Spleen (tissue), 11 donors: ENCODE measurements at regions not wholly inside any gene's neighbourhood (a gene's known extent, or its start where the extent isn't known, plus 50 kb on each side); places are given as distances from the start of the nearest gene placed in this dataset.

Experiments used
- DNase-seq: peaks from one replicate; pipeline ENCODE4 v3.0.0-alpha.2; 2020
- H3K27ac ChIP-seq, 8 donors: fragments of 200-600 bp; sonication (generic) in 7 of 8; 1 replicate in 4 of 8; 2 replicates in 4 of 8; pipeline versions ENCODE4 v1.5.0 to v1.8.0; 2016 to 2021; ENCODE audit warnings: inconsistent platforms in 4 of 8, mild to moderate bottlenecking in 4 of 8, moderate library complexity in 1 of 8
- H3K27me3 ChIP-seq, 7 donors: fragments of 200-600 bp; sonication (generic) in 6 of 7; replicated peaks in 1 of 7; 1 replicate in 4 of 7; 2 replicates in 3 of 7; pipeline versions ENCODE4 v1.5.0 to v1.8.0; 2016 to 2021; ENCODE audit warnings: inconsistent platforms in 3 of 7, mild to moderate bottlenecking in 1 of 7
- H3K36me3 ChIP-seq, 6 donors: fragments of 200-600 bp; sonication (generic) in 5 of 6; 1 replicate in 4 of 6; 2 replicates in 2 of 6; pipeline versions ENCODE4 v1.5.0 to v1.8.0; 2016 to 2021; ENCODE audit warnings: inconsistent platforms in 2 of 6
- H3K4me1 ChIP-seq, 6 donors: fragments of 200-600 bp; sonication (generic) in 5 of 6; 1 replicate in 3 of 6; 2 replicates in 3 of 6; pipeline versions ENCODE4 v1.5.0 to v1.8.0; 2016 to 2021; ENCODE audit warnings: inconsistent platforms in 3 of 6
- H3K4me3 ChIP-seq, 8 donors: fragments of 200-600 bp; sonication (generic) in 7 of 8; 1 replicate in 4 of 8; 2 replicates in 4 of 8; pipeline versions ENCODE4 v1.5.0 to v1.8.0; 2016 to 2021; ENCODE audit warnings: inconsistent platforms in 4 of 8, mild to moderate bottlenecking in 4 of 8, moderate library complexity in 2 of 8
- H3K9me3 ChIP-seq, 8 donors: fragments of 200-600 bp; sonication (generic) in 7 of 8; 1 replicate in 4 of 8; 2 replicates in 4 of 8; pipeline versions ENCODE4 v1.5.0 to v1.8.0; 2016 to 2021; ENCODE audit warnings: inconsistent platforms in 4 of 8
- CTCF ChIP-seq, 11 experiments: fragments of 200-600 bp in 7 of 11; fragments of 450-650 bp in 4 of 11; sonication (generic) in 4 of 11; IDR thresholded peaks in 8 of 11; conservative IDR thresholded peaks in 3 of 11; 1 replicate in 7 of 11; 2 replicates in 4 of 11; pipeline versions ENCODE4 v1.4.0 to v1.8.0; 2016 to 2021; ENCODE audit warnings: antibody characterized with exemption in 11 of 11, inconsistent platforms in 4 of 11, mild to moderate bottlenecking in 1 of 11
- POLR2A ChIP-seq, 3 donors: fragments of 450-650 bp; IDR thresholded peaks; one replicate each; pipeline ENCODE4 v1.5.1; 2017; ENCODE audit warnings: antibody characterized with exemption in 3 of 3, mild to moderate bottlenecking in 1 of 3
- POLR2AphosphoS5 ChIP-seq, 3 donors: sonication (generic); formaldehyde crosslinking; IDR thresholded peaks; one replicate each; pipeline ENCODE4 v1.5.1; 2017; ENCODE audit warnings: antibody characterized with exemption in 3 of 3
- WGBS, 5 donors: extraction: QIAGEN DNeasy Blood & Tissue Kit in 3 of 5; methylation state at CpG; one replicate each; pipeline versions ENCODE4 v1.1.5 to v1.1.7; 2013 to 2018; 5-methylcytosine and 5-hydroxymethylcytosine counted together
- intact Hi-C: fragments of 100-400 bp; cut with DNase I; formaldehyde crosslinking; loops from one replicate; pipeline ENCODE4 v1.15.0; 2023; ENCODE audit warnings: low total_unique reads
- donor health status: healthy with polysubstance abuse.
- donor health status: DM: no; HTN: no; CAD: no; lungs with moderate emphysema.
- donor health status: DM: no; HTN: no; CAD: no.
- donor health status: Bipolar disorder and iron deficiency.
- donor health status: healthy.
- donor health status: DM: no; HTN: no; CAD: no.
- donor health status: DM: yes; HTN: yes; CAD: no.

- no peak for TF ChIP-seq CTCF (IDR thresholded peaks at IDR 0.05 in 8 of 11, conservative IDR thresholded peaks at IDR 0.05 in 3 of 11)
- no peak overlapping the region for H3K27ac ChIP-seq
- no peaks in the 10 kb centered on the region for H3K27me3 ChIP-seq
- H3K4me3 ChIP-seq = no peak overlapping the region
- 91 to 100% (median 93%) methylated on average over 1 of the region's 1 CpG for WGBS, 5 donors
- no peak for DNase-seq
- H3K4me1 ChIP-seq = no peaks in the 10 kb centered on the region
- H3K9me3 ChIP-seq = peaks cover 0 to 8% (median 0%) of the 10 kb centered on the region in 8 donors
- intact Hi-C loops = no loop called here
- H3K36me3 ChIP-seq = no peaks in the 10 kb centered on the region
Observed at GRCh38 chr7:124369310-124369709, 336.4 kb upstream of the TMEM229A start.

GRCh38 chr7:124366118-124366517 is 333.3 kb upstream of the TMEM229A start:
- Histone ChIP-seq H3K4me1 (no peaks in the 10 kb centered on the region), H3K9me3 (peaks cover 0 to 16% (median 2%) of the 10 kb centered on the region in 8 donors), H3K27me3 (no peaks in the 10 kb centered on the region), H3K27ac (no peak overlapping the region), H3K4me3 (no peak overlapping the region), H3K36me3 (no peaks in the 10 kb centered on the region)
- no peak for TF ChIP-seq POLR2AphosphoS5 (IDR thresholded peaks at IDR 0.05)
- TF ChIP-seq CTCF (IDR thresholded peaks at IDR 0.05 in 8 of 11, conservative IDR thresholded peaks at IDR 0.05 in 3 of 11) = no peak
- no peak for TF ChIP-seq POLR2A (IDR thresholded peaks at IDR 0.05)
- DNase-seq = no peak
- WGBS, 5 donors = 28 to 54% (median 38%) methylated on average over 1 of the region's 1 CpG
- intact Hi-C loops = no loop called here

- no peak for TF ChIP-seq POLR2A (IDR thresholded peaks at IDR 0.05)
- TF ChIP-seq POLR2AphosphoS5 (IDR thresholded peaks at IDR 0.05) = no peak
- TF ChIP-seq CTCF (IDR thresholded peaks at IDR 0.05 in 8 of 11, conservative IDR thresholded peaks at IDR 0.05 in 3 of 11) = no peak
- Histone ChIP-seq H3K27ac (no peak overlapping the region), H3K4me3 (no peak overlapping the region), H3K36me3 (no peaks in the 10 kb centered on the region), H3K9me3 (peaks cover 0 to 17% (median 2%) of the 10 kb centered on the region in 8 donors), H3K27me3 (no peaks in the 10 kb centered on the region), H3K4me1 (no peaks in the 10 kb centered on the region)
- 9 to 22% (median 13%) methylated on average over 1 of the region's 1 CpG for WGBS, 5 donors
- intact Hi-C loops = no loop called here
- no peak for DNase-seq
Observed at GRCh38 chr7:124364283-124364682, 331.4 kb upstream of the TMEM229A start.

GRCh38 chr7:124354201-124354600 is 321.3 kb upstream of the TMEM229A start:
- Histone ChIP-seq H3K27me3 (no peaks in the 10 kb centered on the region), H3K4me3 (no peak overlapping the region), H3K9me3 (peaks cover 0 to 8% (median 0%) of the 10 kb centered on the region in 8 donors)

More at GRCh38 chr7:124354201-124354600, 321.3 kb upstream of the TMEM229A start:
- TF ChIP-seq CTCF (IDR thresholded peaks at IDR 0.05 in 8 of 11, conservative IDR thresholded peaks at IDR 0.05 in 3 of 11) = no peak
- DNase-seq = no peak
- no peak overlapping the region for H3K27ac ChIP-seq
- H3K4me1 ChIP-seq = no peaks in the 10 kb centered on the region
- no peaks in the 10 kb centered on the region for H3K36me3 ChIP-seq
- intact Hi-C loops = no loop called here
